T47D (cell line): ENCODE measurements at regions not wholly inside any gene's neighbourhood (a gene's known extent, or its start where the extent isn't known, plus 50 kb on each side); places are given as distances from the start of the nearest gene placed in this dataset.

ENCODE experiments used
- DNase-seq, 2 experiments: peaks; one replicate each; pipeline versions ENCODE4 v3.0.0 to v3.0.0-alpha.2; 2011 to 2012; ENCODE audit warnings: low read depth in 1 of 2, low spot score in 1 of 2
- JUND ChIP-seq: IDR thresholded peaks from 2 replicates; pipeline ENCODE4 v1.6.1; 2012; ENCODE audit warnings: low read depth
- in situ Hi-C: cut with HindIII; loops from 2 replicates; pipeline ENCODE4 v1.10.0; 2016; ENCODE audit warnings: low sequenced_read_pairs, low pct_unique_long_range_greater_than_20kb

- no peak for TF ChIP-seq JUND
- in situ Hi-C loops: no loop called here
- DNase-seq: no peak
These were observed 85.8 kb downstream of the RBM43 start for GRCh38 chr2:151175864-151176263.

DNA sequence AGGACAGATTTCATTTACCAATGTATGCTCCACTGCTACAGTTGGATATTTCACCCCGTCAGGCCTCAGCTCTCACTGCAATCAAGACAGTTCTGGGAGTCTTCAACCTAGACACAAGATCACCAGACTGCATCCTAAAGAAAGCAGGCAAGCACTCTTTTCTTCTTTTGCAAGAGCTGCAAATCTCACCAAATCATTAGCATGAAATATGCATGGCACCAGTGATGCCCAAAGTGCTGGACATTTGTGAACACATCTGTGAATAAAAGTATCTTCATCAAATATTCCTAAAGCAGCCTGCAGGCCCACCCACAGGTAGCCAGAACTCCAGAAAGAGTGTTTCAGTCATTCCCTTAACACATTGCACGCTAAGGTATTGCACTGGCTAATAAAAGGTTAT is 87.5 kb downstream of the RBM43 start:
- in situ Hi-C loops: no loop called here
- TF ChIP-seq JUND: no peak
- DNase-seq: no peak

- no peak for DNase-seq
- in situ Hi-C loops: no loop called here
- no peak for TF ChIP-seq JUND
These were observed 90.5 kb downstream of the RBM43 start for GRCh38 chr2:151171186-151171585.

GRCh38 chr2:151166410-151166809 is 95.3 kb downstream of the RBM43 start:
- TF ChIP-seq JUND: no peak
- in situ Hi-C loops: no loop called here
- DNase-seq: no peak

DNA sequence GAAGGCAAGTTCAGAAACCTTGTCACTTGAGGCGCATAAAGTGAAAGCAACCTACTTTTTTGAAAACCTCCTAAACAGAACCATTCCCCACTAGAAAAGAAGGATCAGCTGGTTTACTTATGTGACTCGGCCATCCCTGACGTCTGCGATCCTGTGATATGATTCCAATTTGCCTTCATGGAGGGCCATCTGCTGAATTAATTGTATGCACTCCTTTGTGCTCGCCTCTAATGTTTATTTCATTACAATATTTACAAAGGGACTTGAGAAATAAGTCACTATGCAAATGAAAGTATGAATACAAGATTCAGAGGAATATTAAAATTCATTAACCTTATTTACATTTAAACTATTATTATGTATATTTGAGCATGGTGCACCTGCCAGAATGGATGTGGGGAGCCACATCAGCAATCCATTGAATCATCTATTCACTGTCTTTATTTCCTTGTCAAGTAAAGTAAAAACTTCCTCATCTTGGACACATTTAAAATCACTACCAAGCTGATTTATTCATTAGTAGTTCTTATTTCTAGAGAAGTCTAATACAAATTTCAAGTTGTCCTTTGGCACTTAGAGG is 96.5 kb downstream of the RBM43 start:
- in situ Hi-C loops: no loop called here
- no peak for TF ChIP-seq JUND
- no peak for DNase-seq

DNA sequence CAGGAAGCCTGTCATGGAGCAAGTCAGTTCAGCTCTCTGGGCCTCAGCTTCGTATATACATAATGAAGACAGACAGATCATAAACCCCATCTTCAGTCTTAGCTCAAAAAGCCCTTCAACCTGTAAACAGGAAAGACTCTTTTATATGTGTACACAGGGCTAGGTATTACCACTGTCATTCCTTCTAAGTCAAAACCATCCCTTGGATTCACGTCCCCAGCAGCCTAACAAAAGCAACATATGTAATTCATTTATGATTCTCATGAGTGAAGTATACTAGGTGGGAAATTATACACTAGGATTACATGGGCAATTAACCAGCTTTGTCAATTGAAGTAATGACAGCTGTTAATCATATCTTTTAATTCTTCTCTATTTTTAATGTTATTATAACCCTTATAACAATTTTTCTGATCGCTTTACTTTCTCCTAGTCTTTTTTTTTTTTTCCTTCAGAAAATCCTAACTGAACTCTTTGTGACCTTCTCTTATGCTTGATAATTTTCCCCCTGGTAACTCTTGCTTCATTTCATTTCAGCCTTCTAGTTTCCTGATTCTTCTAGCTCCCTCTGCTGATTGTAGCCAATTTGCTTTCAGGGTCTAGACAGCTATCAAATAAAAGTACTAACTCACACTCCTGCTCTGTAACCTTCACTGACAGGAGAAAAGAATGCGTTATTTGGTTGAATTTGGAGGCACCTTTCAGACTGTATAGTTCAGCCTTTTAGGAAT is 99.7 kb downstream of the RBM43 start:
- peak in 1 of 2 experiments; percentile 4 for DNase-seq
- TF ChIP-seq JUND: no peak
- in situ Hi-C loops: no loop called here

DNA sequence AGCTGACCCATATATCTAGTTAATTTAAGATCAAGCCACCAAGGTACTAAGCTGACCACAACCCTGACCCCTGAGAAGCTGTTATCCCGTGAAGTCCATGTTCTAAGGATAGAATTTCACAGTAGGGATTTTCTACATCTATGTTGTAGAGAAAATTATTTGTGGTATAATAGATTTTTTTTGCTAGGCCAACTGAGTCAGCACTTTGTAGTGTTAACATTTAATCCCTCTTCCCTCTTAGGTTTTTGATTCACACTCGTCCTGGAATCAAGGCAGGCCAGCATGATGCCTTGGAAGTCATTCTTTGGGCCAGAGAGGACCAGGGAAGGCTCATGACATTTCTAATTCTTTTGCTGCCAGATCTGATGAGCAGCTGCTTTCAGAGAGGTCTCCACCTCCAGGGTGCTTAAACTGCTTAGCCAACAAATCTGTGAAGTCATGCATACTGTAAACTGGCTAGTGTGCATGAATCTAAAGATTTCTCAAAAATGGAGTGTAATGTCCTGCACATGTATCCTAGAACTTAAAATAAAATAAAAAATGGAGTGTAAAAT is 102.5 kb downstream of the RBM43 start:
- in situ Hi-C loops: no loop called here
- DNase-seq: no peak
- no peak for TF ChIP-seq JUND

DNA sequence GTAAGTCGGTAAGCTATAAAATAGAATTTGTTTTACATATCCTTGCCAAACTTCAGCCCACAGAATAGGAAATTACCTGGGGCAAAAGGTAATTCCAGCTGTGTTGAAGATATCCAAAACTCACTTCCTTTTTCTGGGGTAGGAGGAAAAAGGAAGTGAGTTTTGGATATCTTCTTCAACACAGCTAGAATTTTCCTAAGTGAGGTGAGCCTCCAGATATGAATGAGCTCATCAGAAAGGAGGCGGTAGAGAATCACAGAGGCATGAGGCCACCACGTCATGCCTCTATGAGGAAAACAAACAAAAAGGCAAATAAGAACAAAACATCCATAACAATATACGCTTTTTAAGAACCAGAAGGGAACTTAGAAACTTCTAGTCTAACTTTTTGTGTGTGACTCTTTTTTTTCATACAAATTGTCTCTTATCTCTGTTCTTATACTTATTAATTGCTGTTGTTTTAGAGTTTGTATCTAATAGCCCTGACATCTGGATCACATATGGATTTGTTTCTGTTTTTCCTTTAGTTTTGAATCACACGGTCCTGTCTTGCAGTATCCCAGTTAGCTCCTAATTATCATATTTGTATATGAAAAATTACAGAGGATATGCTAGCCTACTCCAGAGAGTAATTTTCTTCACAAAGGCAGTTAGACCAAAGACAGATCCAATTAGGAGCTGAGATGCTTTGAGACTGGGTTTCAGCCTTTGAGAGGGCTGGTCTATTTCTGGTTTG is 104.5 kb downstream of the RBM43 start:
- in situ Hi-C loops: no loop called here
- TF ChIP-seq JUND: no peak
- no peak for DNase-seq

GRCh38 chr2:151156431-151156830 is 105.2 kb downstream of the RBM43 start:
- no peak for TF ChIP-seq JUND
- DNase-seq: no peak
- in situ Hi-C loops: no loop called here

GRCh38 chr2:151153601-151154000 is 108.1 kb downstream of the RBM43 start:
- in situ Hi-C loops: no loop called here
- no peak for TF ChIP-seq JUND
- no peak for DNase-seq

DNA sequence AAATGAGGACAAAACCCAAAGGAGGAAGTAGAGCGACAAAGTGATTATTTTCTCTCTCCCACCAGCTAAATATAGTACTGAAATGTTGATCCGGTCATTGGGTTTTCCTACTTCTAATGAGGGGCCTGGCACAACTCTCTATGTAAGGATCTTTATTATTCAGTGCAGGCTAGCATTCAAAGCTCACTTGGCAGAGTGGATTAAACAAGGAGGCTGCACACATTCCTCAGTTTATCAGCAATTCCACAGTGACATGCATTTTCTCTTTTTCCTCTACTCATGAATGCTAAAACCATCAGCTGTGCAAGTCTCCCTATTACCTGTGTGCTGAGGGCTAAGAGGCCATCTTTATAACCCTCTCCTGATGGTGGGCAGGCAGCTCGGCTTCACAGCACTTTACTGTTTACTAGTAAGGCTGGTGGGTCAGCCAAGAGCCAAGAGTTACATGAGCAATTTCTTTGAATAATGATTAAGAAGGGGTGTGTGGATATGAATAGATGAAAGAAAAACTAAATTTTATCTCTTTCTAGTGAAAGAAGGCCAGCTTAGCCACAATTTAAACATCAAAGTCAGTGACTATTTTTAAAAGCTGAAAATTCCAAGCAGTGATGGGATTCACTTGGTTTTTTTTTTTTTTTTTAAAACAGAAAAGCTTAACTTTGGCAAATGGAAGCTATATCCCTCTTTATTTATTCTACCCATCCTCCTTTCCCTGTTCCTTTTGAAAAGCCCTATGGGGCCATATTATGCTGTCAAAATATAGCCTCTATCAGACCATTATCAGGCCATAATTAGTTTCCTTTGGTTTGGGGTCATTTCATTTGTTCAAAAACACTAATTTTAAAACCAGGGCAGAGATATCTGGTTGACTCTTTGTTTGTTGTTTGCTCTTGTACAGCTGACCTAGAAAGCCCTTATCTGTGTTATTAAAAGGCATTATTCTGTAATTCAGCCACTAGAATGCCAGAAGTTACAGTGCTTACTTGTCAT is 111.0 kb downstream of the RBM43 start:
- no peak for TF ChIP-seq JUND
- in situ Hi-C loops: no loop called here
- DNase-seq: no peak

DNA sequence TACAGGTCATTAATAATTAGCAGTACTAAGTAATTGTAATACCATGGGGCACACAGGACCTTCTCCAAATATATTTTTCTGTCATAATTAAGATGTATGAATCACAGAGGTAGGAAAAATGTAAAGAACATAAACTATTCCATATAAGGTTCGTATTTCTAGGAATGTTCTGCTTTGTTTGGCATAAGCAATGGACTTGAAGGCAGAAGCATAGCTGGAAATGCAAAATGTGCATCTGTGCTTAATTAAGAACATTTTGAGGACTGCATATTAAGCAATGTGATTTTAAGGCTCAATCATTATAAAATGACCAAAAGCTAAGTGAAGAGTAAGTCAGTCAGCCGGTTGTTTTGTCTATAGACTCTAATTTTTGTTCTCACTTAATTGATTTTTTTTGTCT is 123.2 kb downstream of the RBM43 start:
- TF ChIP-seq JUND: no peak
- DNase-seq: no peak
- in situ Hi-C loops: no loop called here
